ENCODE measurements at regions not wholly inside any gene's neighbourhood (a gene's known extent, or its start where the extent isn't known, plus 50 kb on each side); places are given as distances from the start of the nearest gene placed in this dataset.
"Not testable (repeated sequence)": the region's sequence is repeated elsewhere in the genome, so short reads cannot be mapped to it uniquely, and the experiment has no call there.

- no peaks in the 10 kb centered on the region for H3K27me3 ChIP-seq (replicated peaks; ENCODE audit: insufficient read depth)
- DNase-seq: no peak
- in situ Hi-C loops (cut with MboI): no loop called here
Measured at GRCh38 chr2:185284696-185285095, 453.9 kb upstream of the FSIP2 start.

GRCh38 chr2:185290012-185290411 is 448.6 kb upstream of the FSIP2 start:
- DNase-seq; H3K9me3 ChIP-seq (ENCODE audit: low read depth); H3F3A ChIP-seq (ENCODE audit: insufficient read depth); H3K36me3 ChIP-seq (ENCODE audit: low read depth); H3K9ac ChIP-seq; H3K4me1 ChIP-seq (ENCODE audit: insufficient read depth); in situ Hi-C loops (cut with MboI); H3K4me3 ChIP-seq; H3K4me2 ChIP-seq (ENCODE audit: unreplicated experiment); H3K79me2 ChIP-seq (ENCODE audit: insufficient read depth); H3K27ac ChIP-seq; H3K9me2 ChIP-seq (ENCODE audit: insufficient read depth); H4K20me1 ChIP-seq (ENCODE audit: insufficient read depth); H3K27me3 ChIP-seq (replicated peaks; ENCODE audit: insufficient read depth); H2AFZ ChIP-seq: not testable (repeated sequence)
- 24 to 26% methylated on average over 6 of the region's 6 CpGs for WGBS, 2 experiments (ENCODE audit: low coverage in 1 of 2, low lambda C conversion rate in 2 of 2, missing lambda C conversion rate in 2 of 2)

More at GRCh38 chr2:185284696-185285095, 453.9 kb upstream of the FSIP2 start:
- TF ChIP-seq EZH2phosphoT487 (IDR thresholded peaks at IDR 0.05; ENCODE audit: insufficient read depth, low read depth): no peak
- Histone ChIP-seq H3K4me3 (no peak overlapping the region), H3K9me3 (ENCODE audit: low read depth) (no peaks in the 10 kb centered on the region), H3K4me2 (ENCODE audit: unreplicated experiment) (no peak overlapping the region), H2AFZ (no peak overlapping the region), H3K9ac (no peak overlapping the region), H3K79me2 (ENCODE audit: insufficient read depth) (no peaks in the 10 kb centered on the region), H4K20me1 (ENCODE audit: insufficient read depth) (no peaks in the 10 kb centered on the region), H3K36me3 (ENCODE audit: low read depth) (no peaks in the 10 kb centered on the region), H3K4me1 (ENCODE audit: insufficient read depth) (no peaks in the 10 kb centered on the region), H3K27ac (no peak overlapping the region), H3K9me2 (ENCODE audit: insufficient read depth) (no peaks in the 10 kb centered on the region), H3F3A (ENCODE audit: insufficient read depth) (no peaks in the 10 kb centered on the region)

DNA sequence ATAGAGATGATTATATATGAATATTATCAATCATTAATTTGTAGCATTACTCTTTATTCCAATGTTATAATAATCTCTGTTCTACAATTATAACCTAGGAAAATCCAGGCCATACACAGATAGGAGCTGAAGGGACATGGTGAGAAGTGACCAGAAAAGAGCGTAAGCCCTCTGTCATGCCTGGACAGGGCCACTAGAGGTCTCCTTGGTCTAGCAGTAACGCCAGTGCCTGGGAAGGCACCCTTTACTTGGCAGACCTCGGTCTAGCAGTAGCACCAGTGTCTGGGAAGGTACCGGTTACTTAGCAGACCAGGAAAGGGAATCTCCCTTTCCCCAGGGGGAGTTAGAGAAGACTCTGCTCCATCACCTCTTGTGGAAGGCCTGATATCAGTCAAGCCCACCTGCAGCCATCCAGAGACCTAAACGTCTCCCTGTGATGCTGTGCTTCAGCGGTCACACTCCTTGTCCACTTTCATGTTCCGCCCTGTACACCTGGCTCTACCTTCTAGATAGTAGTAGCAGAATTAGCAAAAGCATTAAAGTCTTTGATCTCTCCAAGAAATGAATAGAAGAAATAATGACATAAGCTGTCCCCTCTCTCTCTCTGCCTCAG is 447.5 kb upstream of the FSIP2 start:
- TF ChIP-seq EZH2phosphoT487 (IDR thresholded peaks at IDR 0.05; ENCODE audit: insufficient read depth, low read depth) (no peak), EZH2 (IDR thresholded peaks at IDR 0.05; ENCODE audit: insufficient read depth, poor library complexity, severe bottlenecking) (no peak)
- 48 to 49% methylated on average over 7 of the region's 7 CpGs for WGBS, 2 experiments (ENCODE audit: low coverage in 1 of 2, low lambda C conversion rate in 2 of 2, missing lambda C conversion rate in 2 of 2)
- Histone ChIP-seq H3K4me1 (ENCODE audit: insufficient read depth) (no peaks in the 10 kb centered on the region), H3K9me3 (ENCODE audit: low read depth) (no peaks in the 10 kb centered on the region), H3K27me3 (replicated peaks; ENCODE audit: insufficient read depth) (no peaks in the 10 kb centered on the region), H3K4me3 (no peak overlapping the region), H3K9me2 (ENCODE audit: insufficient read depth) (no peaks in the 10 kb centered on the region), H2AFZ (no peak overlapping the region), H3K27ac (no peak overlapping the region), H4K20me1 (ENCODE audit: insufficient read depth) (no peaks in the 10 kb centered on the region), H3K4me2 (ENCODE audit: unreplicated experiment) (no peak overlapping the region), H3K9ac (no peak overlapping the region), H3K36me3 (ENCODE audit: low read depth) (no peaks in the 10 kb centered on the region), H3F3A (ENCODE audit: insufficient read depth) (no peaks in the 10 kb centered on the region), H3K79me2 (ENCODE audit: insufficient read depth) (no peaks in the 10 kb centered on the region)
- in situ Hi-C loops (cut with MboI): no loop called here
- DNase-seq: peak; percentile 62

GRCh38 chr2:185299867-185300266 is 438.7 kb upstream of the FSIP2 start:
- no peaks in the 10 kb centered on the region for H4K20me1 ChIP-seq (ENCODE audit: insufficient read depth)
- no peak overlapping the region for H3K4me2 ChIP-seq (ENCODE audit: unreplicated experiment)
- no peaks in the 10 kb centered on the region for H3K4me1 ChIP-seq (ENCODE audit: insufficient read depth)
- no peak overlapping the region for H3K27ac ChIP-seq
- no peaks in the 10 kb centered on the region for H3F3A ChIP-seq (ENCODE audit: insufficient read depth)
- no peak overlapping the region for H3K4me3 ChIP-seq
- no peak overlapping the region for H2AFZ ChIP-seq
- no peaks in the 10 kb centered on the region for H3K27me3 ChIP-seq (replicated peaks; ENCODE audit: insufficient read depth)
- H3K9me3 ChIP-seq (ENCODE audit: low read depth): no peaks in the 10 kb centered on the region
- no peak for DNase-seq
- WGBS, 2 experiments (ENCODE audit: low coverage in 1 of 2, low lambda C conversion rate in 2 of 2, missing lambda C conversion rate in 2 of 2): 37 to 49% methylated on average over 5 of the region's 5 CpGs
- TF ChIP-seq EZH2phosphoT487 (IDR thresholded peaks at IDR 0.05; ENCODE audit: insufficient read depth, low read depth) (no peak), EZH2 (IDR thresholded peaks at IDR 0.05; ENCODE audit: insufficient read depth, poor library complexity, severe bottlenecking) (no peak)
- no peaks in the 10 kb centered on the region for H3K9me2 ChIP-seq (ENCODE audit: insufficient read depth)
- H3K79me2 ChIP-seq (ENCODE audit: insufficient read depth): no peaks in the 10 kb centered on the region
- in situ Hi-C loops (cut with MboI): no loop called here
- no peaks in the 10 kb centered on the region for H3K36me3 ChIP-seq (ENCODE audit: low read depth)
- H3K9ac ChIP-seq: no peak overlapping the region

- Histone ChIP-seq H3K4me1 (ENCODE audit: insufficient read depth) (no peaks in the 10 kb centered on the region), H3F3A (ENCODE audit: insufficient read depth) (no peaks in the 10 kb centered on the region), H3K9ac (no peak overlapping the region), H3K36me3 (ENCODE audit: low read depth) (no peaks in the 10 kb centered on the region), H3K27ac (no peak overlapping the region), H3K9me2 (ENCODE audit: insufficient read depth) (no peaks in the 10 kb centered on the region), H3K79me2 (ENCODE audit: insufficient read depth) (no peaks in the 10 kb centered on the region), H3K4me2 (ENCODE audit: unreplicated experiment) (no peak overlapping the region), H3K9me3 (ENCODE audit: low read depth) (no peaks in the 10 kb centered on the region), H2AFZ (no peak overlapping the region), H4K20me1 (ENCODE audit: insufficient read depth) (no peaks in the 10 kb centered on the region), H3K4me3 (no peak overlapping the region), H3K27me3 (replicated peaks; ENCODE audit: insufficient read depth) (no peaks in the 10 kb centered on the region)
- DNase-seq: no peak
- 17 to 39% methylated on average over 1 of the region's 1 CpG for WGBS, 2 experiments (ENCODE audit: low coverage in 1 of 2, low lambda C conversion rate in 2 of 2, missing lambda C conversion rate in 2 of 2)
- in situ Hi-C loops (cut with MboI): no loop called here
- TF ChIP-seq EZH2phosphoT487 (IDR thresholded peaks at IDR 0.05; ENCODE audit: insufficient read depth, low read depth) (no peak), EZH2 (IDR thresholded peaks at IDR 0.05; ENCODE audit: insufficient read depth, poor library complexity, severe bottlenecking) (no peak)
Measured at GRCh38 chr2:185306119-185306518, 432.5 kb upstream of the FSIP2 start.

Measured in GM23248 (cell line).